GM20000 (cell line): ENCODE measurements at regions not wholly inside any gene's neighbourhood (a gene's known extent, or its start where the extent isn't known, plus 50 kb on each side); places are given as distances from the start of the nearest gene placed in this dataset.

Experiments used
- DNase-seq: peaks from one replicate; pipeline ENCODE4 v3.0.0; 2012; ENCODE audit warnings: low spot score
- TF ChIP-seq, protein P1 (sequence below): IDR thresholded peaks from 2 replicates; pipeline ENCODE4 v1.5.1; 2012; ENCODE audit warnings: mild to moderate bottlenecking, control low read depth; ENCODE audit errors: extremely low read depth, missing control alignments

- no peak for DNase-seq
- TF ChIP-seq, protein P1, sequence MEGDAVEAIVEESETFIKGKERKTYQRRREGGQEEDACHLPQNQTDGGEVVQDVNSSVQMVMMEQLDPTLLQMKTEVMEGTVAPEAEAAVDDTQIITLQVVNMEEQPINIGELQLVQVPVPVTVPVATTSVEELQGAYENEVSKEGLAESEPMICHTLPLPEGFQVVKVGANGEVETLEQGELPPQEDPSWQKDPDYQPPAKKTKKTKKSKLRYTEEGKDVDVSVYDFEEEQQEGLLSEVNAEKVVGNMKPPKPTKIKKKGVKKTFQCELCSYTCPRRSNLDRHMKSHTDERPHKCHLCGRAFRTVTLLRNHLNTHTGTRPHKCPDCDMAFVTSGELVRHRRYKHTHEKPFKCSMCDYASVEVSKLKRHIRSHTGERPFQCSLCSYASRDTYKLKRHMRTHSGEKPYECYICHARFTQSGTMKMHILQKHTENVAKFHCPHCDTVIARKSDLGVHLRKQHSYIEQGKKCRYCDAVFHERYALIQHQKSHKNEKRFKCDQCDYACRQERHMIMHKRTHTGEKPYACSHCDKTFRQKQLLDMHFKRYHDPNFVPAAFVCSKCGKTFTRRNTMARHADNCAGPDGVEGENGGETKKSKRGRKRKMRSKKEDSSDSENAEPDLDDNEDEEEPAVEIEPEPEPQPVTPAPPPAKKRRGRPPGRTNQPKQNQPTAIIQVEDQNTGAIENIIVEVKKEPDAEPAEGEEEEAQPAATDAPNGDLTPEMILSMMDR, result no peak
These were observed 555.2 kb downstream of the SLITRK1 start for GRCh38 chr13:83327091-83327490.

GRCh38 chr13:83325125-83325853, 557.0 kb downstream of the SLITRK1 start:
- TF ChIP-seq, protein P1, result no peak
- DNase-seq, result no peak

DNA sequence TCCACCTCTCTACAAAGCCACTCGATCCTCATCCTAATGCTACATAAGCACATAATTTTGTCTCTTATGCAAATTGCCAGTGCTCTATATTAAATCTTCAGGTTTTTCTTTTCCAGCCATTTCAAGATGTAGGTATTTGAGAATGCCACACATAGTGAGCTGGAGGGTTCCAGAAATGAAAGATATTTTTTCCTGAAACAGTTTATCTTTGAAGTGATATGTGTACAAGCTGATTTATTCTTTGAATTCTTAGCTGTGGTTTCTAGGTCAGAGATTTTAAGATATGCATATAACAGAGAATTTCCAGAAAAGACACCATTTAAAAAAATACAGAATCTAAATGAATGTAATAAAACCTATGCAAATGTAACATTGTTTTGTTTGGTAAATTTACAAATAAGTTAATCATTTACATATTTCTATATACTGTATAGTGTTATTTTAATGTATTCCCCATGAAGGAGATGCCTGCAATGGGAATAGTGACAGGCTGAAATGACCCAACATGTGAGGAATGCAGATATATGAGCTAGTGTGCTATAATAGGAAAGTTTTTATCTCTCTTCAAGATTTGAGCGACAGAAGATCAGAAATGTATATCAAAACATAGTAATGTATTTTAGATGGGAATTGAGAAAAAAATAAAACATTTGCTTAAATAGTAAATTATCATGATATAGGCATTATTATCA, 570.2 kb downstream of the SLITRK1 start:
- TF ChIP-seq, protein P1, result no peak
- DNase-seq, result no peak

GRCh38 chr13:83298617-83299016, 583.7 kb downstream of the SLITRK1 start:
- DNase-seq, result no peak
- TF ChIP-seq, protein P1, result no peak

- DNase-seq, result no peak
- TF ChIP-seq, protein P1, result no peak
These were observed 584.5 kb downstream of the SLITRK1 start for GRCh38 chr13:83297586-83298290.

GRCh38 chr13:83295686-83296085, 586.6 kb downstream of the SLITRK1 start:
- TF ChIP-seq, protein P1, result no peak
- no peak for DNase-seq

DNA sequence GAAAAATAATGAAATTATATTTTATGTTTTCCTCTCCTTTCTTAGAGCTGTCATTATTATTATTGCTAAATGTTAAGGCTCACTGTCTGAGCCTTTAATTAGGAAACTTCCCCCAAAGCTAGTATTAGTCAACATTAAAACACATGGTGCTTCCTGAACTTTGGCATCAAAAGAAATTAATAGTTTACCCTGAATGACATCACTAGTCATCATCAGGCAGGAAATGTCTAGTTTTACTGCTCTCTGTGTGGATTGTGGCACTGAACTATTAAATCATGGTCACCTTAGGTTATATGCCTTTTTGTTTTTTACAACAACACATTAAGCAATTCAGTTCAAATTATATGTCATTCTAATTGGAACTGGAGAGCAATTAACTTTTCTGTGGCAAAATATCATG, 595.5 kb downstream of the SLITRK1 start:
- TF ChIP-seq, protein P1, result no peak
- no peak for DNase-seq
